Midbrain (tissue), 1 donor: ENCODE measurements at regions not wholly inside any gene's neighbourhood (a gene's known extent, or its start where the extent isn't known, plus 50 kb on each side); places are given as distances from the start of the nearest gene placed in this dataset.
"Not testable (repeated sequence)": the region's sequence is repeated elsewhere in the genome, so short reads cannot be mapped to it uniquely, and the experiment has no call there.

Experiments used
- DNase-seq: peaks from one replicate; lab custom pipeline; 2025; lab: John Stamatoyannopoulos, UW

GRCh38 chr13:97520061-97520460 lies 86.1 kb downstream of the RAP2A start:
- DNase-seq: no peak

DNA sequence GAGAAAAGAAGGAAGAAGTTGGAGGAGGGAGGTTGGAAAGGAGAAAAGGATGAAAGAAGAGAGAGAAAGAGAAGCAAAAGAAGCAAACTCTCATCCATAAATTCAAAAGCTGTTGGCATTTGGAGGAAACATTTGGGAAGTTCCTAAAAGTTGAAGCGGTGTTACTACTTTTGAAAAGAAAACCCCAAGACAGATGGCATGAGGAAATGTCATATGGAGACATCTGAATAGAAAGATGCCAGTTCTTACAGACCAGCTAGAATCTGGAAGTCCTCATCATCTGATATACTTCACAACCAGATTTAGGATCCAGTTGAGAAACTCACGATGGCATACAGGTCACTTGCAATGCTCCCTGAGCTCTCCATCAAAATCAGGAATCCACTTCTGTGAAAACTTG lies 86.9 kb downstream of the RAP2A start:
- no peak for DNase-seq

DNA sequence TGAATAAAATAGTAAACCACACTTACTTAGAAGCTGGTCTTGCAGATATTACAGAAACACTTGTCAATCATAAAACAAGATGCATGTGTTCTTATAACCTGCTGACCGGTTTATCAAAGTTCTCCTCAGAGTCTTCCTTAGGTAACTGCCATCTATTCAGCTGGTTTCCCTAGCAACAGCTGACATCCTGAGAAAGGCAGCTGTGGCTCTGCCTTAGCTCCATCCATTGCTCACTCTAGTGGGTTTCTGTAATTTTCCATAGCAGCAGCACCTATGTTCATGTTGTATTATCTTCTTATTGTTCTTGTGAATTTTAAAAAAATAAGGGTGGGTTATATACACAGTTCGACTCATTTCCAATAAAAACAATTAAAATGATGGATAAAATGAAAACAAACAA lies 87.8 kb downstream of the RAP2A start:
- DNase-seq: no peak

- no peak for DNase-seq
Observed at GRCh38 chr13:97522243-97522642, 88.3 kb downstream of the RAP2A start.

DNA sequence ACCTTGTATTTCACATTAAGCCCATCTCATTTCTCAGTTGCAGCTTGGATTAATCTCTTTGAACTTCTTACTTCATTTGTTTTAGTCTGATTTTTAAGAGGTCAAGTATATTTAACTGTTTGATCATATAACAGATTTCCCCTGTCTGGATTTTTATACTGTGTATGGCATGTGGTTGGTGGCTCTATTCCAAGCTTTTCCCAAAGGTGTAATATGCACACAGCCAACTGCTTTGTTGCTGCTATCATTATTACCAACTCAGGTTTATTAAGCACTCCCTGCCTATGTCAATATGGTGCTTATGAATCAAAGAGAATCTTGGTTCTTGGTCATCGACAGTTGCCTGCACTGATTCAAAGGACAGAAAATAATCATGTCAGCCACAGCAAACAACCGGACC lies 92.6 kb downstream of the RAP2A start:
- DNase-seq: no peak

DNA sequence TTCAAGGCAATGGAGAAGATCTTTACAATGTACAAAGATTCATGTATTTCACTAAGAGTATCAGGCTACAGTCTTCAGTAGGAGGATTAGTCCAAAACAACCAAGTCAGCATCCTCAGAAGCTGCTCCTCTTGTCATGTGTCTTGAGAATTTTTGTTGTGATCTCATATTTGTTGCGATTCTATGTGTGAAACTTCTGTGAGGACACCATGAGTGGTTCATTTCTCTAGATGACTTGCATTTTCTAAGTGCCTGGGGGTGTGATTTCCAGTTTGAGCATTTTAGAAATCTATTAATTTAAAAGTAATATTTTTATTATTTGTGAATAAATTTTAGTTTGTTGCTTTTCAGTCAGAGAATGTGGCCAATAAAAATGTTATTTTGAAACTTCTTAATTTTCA lies 94.5 kb downstream of the RAP2A start:
- DNase-seq: no peak

- no peak for DNase-seq
Observed at GRCh38 chr13:97534540-97534939, 100.6 kb downstream of the RAP2A start.

DNA sequence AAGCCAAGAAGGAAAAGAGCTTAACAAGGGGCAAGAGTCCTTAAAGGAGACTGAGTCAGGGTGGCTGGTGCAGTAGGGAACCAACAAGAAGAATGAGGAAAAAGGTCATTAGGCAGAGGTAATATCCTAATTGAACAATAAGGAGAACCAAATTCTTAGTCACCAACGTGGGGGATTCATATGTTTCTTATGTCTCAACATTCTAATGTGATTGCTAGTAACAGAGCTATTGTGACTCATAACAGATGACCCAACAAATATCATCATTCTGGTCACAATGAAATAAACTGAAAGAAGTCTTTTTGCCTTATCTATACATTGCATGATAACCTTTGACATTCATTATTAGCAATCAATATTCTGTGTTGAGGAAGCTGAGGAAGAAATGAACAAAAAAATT lies 101.6 kb downstream of the RAP2A start:
- DNase-seq: no peak

GRCh38 chr13:97537110-97537509 lies 103.1 kb downstream of the RAP2A start:
- DNase-seq: no peak

DNA sequence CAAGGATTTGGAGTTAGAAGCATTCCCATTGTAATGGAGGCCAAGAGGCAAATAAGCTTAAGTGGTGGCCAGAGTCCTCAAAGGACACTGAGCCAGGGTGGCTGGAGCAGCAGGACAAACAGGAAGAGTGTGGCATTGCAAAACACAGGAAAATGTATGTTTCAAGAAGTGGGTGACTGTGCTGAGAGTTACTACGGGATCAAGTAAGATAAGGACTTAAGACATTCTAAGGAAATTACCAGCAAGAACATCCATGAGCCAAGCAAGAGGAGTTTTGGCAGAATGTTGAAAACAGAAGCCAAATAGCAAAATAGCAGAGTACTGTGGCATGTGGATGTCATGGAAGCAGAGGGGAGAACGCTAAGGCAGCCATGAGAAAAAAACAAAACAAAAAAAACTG lies 104.2 kb downstream of the RAP2A start:
- no peak for DNase-seq

DNA sequence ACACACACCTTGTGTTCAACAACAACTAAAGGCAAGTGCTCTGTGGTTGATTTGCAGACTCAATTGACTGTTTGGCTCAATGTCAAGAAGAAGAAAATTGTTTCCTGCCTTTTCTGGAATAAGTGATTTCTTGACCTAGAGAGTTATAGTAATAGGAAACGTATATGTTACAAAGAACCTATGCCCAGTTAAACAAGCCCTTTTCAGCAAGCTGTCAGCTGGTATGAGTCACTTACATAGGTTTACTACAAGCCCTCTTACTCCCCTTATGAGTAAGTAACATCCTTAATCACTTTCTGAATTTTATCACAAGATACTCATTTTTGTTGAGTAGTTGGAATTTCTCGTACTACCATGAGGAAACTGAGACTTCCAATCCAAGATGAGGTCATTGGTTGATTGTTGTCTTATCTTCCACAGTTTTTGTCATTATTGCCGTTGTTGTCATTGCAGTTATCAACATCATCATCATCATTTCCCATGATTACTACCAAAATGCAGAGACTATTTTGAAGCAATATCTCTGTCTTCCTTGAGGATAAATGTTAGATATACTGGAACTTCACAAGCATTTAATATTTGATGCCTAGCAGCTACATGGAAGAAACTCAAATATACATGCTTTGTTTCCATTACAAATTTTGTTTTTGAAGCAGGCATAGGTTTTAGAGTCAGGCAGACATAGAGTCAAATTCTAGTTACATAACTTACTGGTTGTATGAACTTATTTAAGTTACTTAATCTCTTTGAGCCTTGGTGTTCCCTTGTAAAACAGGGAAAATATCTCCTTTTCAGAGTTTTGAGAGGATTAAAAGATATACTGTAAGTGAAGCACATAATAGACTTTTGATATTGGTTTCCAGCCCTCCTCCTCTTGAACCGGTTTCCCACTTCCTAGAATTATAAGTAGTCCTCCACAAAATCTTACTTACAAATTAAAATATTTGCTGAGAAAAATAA lies 106.0 kb downstream of the RAP2A start:
- DNase-seq: no peak

- no peak for DNase-seq
Observed at GRCh38 chr13:97540696-97541095, 106.7 kb downstream of the RAP2A start.

DNA sequence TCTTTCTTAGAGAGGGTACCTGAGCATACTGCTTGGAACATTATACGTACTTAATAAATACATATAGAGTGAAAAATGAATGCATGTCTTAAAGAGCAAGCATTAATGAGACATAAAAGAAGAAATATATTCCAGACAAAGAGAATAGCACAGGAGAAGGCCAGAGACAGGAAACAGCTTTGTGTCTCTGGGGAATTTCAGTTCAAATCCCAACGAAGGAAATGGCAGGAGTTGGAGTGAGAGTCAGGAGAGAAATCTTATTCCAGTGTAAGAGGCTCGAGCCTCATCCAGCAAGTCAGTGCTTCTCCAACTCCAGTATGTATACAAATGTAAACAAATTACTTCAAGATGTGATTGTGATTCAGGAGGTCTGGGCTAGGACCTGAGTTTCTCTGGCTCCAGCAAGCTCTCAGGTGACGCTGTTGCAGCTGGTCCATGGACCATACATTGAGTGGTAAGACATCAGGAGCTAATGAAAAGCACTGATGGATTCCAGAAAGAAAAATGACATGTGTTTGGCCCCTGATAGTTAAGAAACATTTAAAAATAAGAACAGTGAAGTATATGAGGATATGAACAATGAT lies 108.2 kb downstream of the RAP2A start:
- no peak for DNase-seq

DNA sequence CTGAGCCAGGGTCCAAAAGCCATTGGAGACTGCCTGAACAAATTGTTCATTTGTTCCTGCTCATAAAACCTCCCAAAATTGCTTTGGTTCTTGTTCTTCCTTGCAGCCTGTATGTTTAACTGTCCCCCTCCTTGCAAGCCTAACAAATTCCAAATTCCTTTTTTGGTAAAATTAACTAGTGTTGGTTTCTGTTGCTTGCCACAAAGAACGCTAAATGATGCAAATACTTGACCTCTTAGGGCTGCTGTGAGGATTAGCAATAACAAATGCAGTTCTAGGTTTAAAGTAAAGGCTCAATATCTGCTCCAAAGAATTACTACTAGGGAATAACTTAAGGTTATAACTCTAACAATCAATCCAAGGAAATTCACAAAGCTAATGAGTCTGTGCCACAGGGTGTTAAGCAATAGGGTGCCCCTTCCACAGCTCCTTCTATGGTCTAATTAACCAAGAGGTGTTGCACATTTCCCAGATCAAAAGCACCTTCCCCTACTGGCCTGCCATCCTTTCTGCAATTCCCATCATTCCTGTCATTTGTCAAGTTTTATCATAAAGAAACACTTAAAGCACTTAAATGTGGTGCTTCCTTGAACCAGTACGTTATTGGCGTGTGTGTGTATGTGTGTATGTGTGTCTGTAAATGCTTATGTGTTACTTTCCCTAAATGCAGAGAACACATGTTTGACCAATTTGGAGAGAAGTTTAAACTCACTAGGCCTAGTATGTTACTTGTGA lies 110.2 kb downstream of the RAP2A start:
- DNase-seq: no peak

DNA sequence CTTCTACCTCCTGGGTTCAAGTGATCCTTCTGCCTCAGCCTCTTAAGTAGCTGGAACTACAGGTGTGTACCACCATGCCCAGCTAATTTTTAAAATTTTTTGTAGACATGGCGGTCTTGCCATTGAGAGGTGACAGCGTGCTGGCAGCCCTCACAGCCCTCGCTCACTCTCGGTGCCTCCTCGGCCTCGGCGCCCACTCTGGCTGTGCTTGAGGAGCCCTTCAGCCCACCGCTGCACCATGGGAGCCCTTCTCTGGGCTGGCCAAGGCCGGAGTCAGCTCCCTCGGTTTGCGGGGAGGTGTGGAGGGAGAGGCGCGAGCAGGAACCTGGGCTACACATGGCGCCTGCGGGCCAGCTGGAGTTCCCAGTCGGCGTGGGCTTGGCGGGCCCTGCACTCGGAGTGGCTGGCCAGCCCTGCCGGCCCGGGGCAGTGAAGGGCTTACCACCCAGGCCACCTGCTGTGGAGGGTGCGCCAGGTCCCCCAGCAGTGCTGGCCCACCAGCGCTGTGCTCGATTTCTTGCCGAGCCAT lies 111.1 kb downstream of the RAP2A start:
- DNase-seq: not testable (repeated sequence)

DNA sequence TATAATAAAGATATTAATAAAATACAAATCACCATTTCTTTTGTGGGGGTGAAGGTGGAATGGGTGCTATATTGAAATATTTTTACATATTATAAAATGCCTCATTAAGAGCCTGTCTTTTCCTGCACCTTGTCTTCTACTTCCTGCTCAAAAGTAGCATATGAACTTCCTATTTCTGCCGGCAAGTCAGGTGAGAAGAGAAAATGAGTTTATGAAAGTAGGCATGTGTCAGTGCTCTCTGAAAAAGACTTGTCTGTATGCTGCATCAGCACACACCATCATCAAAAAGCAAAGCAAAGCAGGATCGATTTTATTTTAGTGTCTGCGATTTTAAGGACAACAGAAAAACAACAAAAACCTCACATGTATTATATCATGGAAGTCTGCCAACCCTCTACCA lies 114.2 kb downstream of the RAP2A start:
- DNase-seq: no peak

- DNase-seq: no peak
Observed at GRCh38 chr13:97548711-97549110, 114.7 kb downstream of the RAP2A start.

- DNase-seq: no peak
Observed at GRCh38 chr13:97549201-97549600, 115.2 kb downstream of the RAP2A start.

GRCh38 chr13:97554496-97554895 lies 120.5 kb downstream of the RAP2A start:
- DNase-seq: no peak

GRCh38 chr13:97555034-97555433 lies 121.1 kb downstream of the RAP2A start:
- DNase-seq: no peak

DNA sequence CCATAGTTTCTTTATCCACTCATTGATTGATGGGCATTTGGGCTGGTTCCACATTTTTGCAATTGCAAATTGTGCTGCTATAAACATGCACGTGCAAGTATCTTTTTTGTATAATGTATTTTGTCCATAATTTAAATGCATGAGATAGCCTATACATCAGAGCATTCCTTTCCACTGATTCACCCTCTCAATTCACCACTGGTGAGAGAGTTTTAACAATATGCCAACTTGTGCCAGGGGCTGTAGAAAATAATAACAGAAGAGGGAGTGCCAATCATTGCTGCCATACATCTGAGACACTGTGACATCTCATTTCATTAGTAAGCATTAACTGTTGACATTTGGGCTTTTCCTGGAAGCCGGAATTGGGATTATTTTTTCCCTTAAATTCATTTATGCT lies 125.1 kb downstream of the RAP2A start:
- DNase-seq: no peak

DNA sequence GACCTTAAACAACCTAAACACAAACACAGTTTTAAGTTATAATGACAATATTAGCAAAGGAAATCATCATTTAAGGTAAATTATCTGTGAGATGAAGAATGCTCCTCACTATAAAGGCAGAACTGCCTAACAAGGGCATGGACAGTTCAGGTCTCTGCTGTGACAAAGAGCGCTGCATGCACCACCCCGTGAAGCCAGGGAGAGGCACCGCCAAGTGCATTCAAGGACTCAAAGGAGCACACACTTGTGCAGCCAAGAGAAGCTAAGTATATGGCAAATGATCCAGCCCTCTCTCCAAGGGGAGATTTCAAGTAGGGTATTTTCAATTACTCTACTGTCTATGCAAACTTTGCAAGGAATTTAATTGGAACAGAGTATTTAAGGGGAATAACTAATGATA lies 126.0 kb downstream of the RAP2A start:
- no peak for DNase-seq

DNA sequence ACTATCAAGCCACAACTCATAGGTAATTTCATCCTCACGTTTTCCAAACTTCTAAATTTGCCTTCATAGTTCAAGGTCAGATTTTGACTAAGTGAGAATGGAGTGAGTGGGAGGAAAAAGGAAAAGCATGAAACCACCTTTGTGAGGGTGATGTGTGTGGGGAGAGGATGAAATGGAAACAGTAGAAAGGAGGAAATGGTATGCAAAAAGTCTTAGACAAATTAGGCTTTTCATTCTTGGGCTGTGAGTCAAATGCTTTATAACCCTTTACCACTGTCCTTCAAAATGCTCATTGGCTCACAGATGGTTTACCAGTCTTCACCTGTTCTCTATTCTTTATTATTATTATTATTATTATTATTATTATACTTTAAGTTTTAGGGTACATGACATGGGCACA lies 127.2 kb downstream of the RAP2A start:
- DNase-seq: no peak
